ENCODE measurements at regions not wholly inside any gene's neighbourhood (a gene's known extent, or its start where the extent isn't known, plus 50 kb on each side); places are given as distances from the start of the nearest gene placed in this dataset.

DNA sequence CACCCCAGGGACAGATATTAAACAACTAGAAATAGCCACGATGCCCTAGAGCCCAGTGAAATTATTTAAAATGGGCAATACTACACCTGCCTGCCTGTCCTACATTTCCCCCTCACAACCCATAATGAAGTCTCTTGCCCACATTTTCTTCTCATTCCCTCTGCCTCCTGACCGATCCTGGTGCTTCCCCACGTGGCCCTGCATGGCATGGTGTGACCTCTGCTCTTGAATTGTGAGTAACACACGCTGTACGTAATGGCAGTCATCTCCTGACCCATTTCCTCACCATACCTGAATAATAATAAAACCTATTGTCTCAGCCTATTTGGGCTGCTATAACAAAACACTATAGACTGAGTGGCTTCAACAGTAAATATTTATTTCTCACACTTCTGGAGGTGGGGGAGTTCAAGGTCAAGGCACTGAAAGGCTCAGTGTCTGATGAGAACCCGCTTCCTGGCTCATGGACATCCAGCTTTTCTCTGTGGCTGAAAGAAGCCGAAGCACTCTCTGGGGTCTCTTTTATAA lies 77.0 kb upstream of the ENPP6 start:
- TF ChIP-seq FOXK2 (IDR thresholded peaks at IDR 0.05) (no peak), FOXA1 (IDR thresholded peaks at IDR 0.05) (no peak), ELF4 (IDR thresholded peaks at IDR 0.05) (no peak), PKNOX1 (IDR thresholded peaks at IDR 0.05) (no peak), ARNT (IDR thresholded peaks at IDR 0.05) (no peak), FOXM1 (IDR thresholded peaks at IDR 0.05; ENCODE audit: borderline replicate concordance) (no peak), LEF1 (IDR thresholded peaks at IDR 0.05; ENCODE audit: borderline replicate concordance) (no peak), L3MBTL2 (conservative IDR thresholded peaks at IDR 0.05) (no peak), BHLHE40 (IDR thresholded peaks at IDR 0.05; ENCODE audit: borderline replicate concordance) (no peak), SP1 (IDR thresholded peaks at IDR 0.05) (no peak), NFRKB (IDR thresholded peaks at IDR 0.05) (no peak), HDGF (IDR thresholded peaks at IDR 0.05; ENCODE audit: borderline replicate concordance) (no peak), ZNF384 (IDR thresholded peaks at IDR 0.05) (no peak)
